ENCODE measurements at regions not wholly inside any gene's neighbourhood (a gene's known extent, or its start where the extent isn't known, plus 50 kb on each side); places are given as distances from the start of the nearest gene placed in this dataset.

GRCh38 chr3:104281713-104282112 is 1085.0 kb upstream of the ALCAM start:
- no peaks in the 10 kb centered on the region for H3K9me3 ChIP-seq (replicated peaks; ENCODE audit: insufficient read depth, low read length)

GRCh38 chr3:104286645-104287044 is 1080.1 kb upstream of the ALCAM start:
- Histone ChIP-seq H3K9me3 (replicated peaks; ENCODE audit: insufficient read depth, low read length) (no peaks in the 10 kb centered on the region), H3K4me3 (ENCODE audit: low read length) (no peak overlapping the region), H3K9ac (ENCODE audit: low read length) (no peak overlapping the region), H3K79me2 (ENCODE audit: low read length) (no peaks in the 10 kb centered on the region), H3K9me2 (replicated peaks; ENCODE audit: insufficient read depth, low read length) (no peaks in the 10 kb centered on the region), H3K27me3 (replicated peaks; ENCODE audit: insufficient read depth, low read length) (no peaks in the 10 kb centered on the region), H3K27ac (ENCODE audit: low read length) (no peak overlapping the region), H4K20me1 (ENCODE audit: insufficient read depth, low read length) (no peaks in the 10 kb centered on the region), H2AFZ (ENCODE audit: low read length) (no peak overlapping the region), H3K4me2 (ENCODE audit: low read depth, low read length) (no peak overlapping the region), H3K36me3 (replicated peaks; ENCODE audit: insufficient read depth, low read length) (no peaks in the 10 kb centered on the region), H3K4me1 (ENCODE audit: low read length) (no peaks in the 10 kb centered on the region), H3F3A (ENCODE audit: insufficient read depth, low read length) (peaks cover 5% of the 10 kb centered on the region; the same call in 1 of the 2 replicates)
- TF ChIP-seq CTCF (IDR thresholded peaks at IDR 0.05; ENCODE audit: low read length), result no peak
- TF ChIP-seq EZH2 (optimal IDR thresholded peaks at IDR 0.05; ENCODE audit: low read depth, low read length), result no peak
- TF ChIP-seq EZH2phosphoT487 (IDR thresholded peaks at IDR 0.05; ENCODE audit: low read length), result no peak
- no peak for DNase-seq

More at GRCh38 chr3:104281713-104282112, 1085.0 kb upstream of the ALCAM start:
- Histone ChIP-seq H3K36me3 (replicated peaks; ENCODE audit: insufficient read depth, low read length) (no peaks in the 10 kb centered on the region), H2AFZ (ENCODE audit: low read length) (no peak overlapping the region), H3K9me2 (replicated peaks; ENCODE audit: insufficient read depth, low read length) (no peaks in the 10 kb centered on the region), H3K27ac (ENCODE audit: low read length) (no peak overlapping the region), H3K79me2 (ENCODE audit: low read length) (no peaks in the 10 kb centered on the region), H3K4me2 (ENCODE audit: low read depth, low read length) (no peak overlapping the region), H3F3A (ENCODE audit: insufficient read depth, low read length) (no peaks in the 10 kb centered on the region), H3K4me1 (ENCODE audit: low read length) (peaks cover 6% of the 10 kb centered on the region), H3K9ac (ENCODE audit: low read length) (no peak overlapping the region), H3K4me3 (ENCODE audit: low read length) (no peak overlapping the region), H3K27me3 (replicated peaks; ENCODE audit: insufficient read depth, low read length) (no peaks in the 10 kb centered on the region), H4K20me1 (ENCODE audit: insufficient read depth, low read length) (no peaks in the 10 kb centered on the region)
- no peak for TF ChIP-seq EZH2 (optimal IDR thresholded peaks at IDR 0.05; ENCODE audit: low read depth, low read length)
- no peak for TF ChIP-seq EZH2phosphoT487 (IDR thresholded peaks at IDR 0.05; ENCODE audit: low read length)
- no peak for TF ChIP-seq CTCF (IDR thresholded peaks at IDR 0.05; ENCODE audit: low read length)
- DNase-seq, result no peak

- Histone ChIP-seq H3F3A (ENCODE audit: insufficient read depth, low read length) (peaks cover 28% of the 10 kb centered on the region), H3K36me3 (replicated peaks; ENCODE audit: insufficient read depth, low read length) (no peaks in the 10 kb centered on the region), H3K9ac (ENCODE audit: low read length) (peak overlapping the region; percentile 34; the same call in 1 of the 2 replicates), H3K9me2 (replicated peaks; ENCODE audit: insufficient read depth, low read length) (no peaks in the 10 kb centered on the region), H3K4me2 (ENCODE audit: low read depth, low read length) (peak overlapping the region; percentile 62), H3K27ac (ENCODE audit: low read length) (peak overlapping the region; percentile 72; the same call in 1 of the 2 replicates), H4K20me1 (ENCODE audit: insufficient read depth, low read length) (no peaks in the 10 kb centered on the region), H3K27me3 (replicated peaks; ENCODE audit: insufficient read depth, low read length) (no peaks in the 10 kb centered on the region), H3K4me1 (ENCODE audit: low read length) (peaks cover 21% of the 10 kb centered on the region), H3K79me2 (ENCODE audit: low read length) (no peaks in the 10 kb centered on the region), H3K4me3 (ENCODE audit: low read length) (peak overlapping the region; percentile 32), H3K9me3 (replicated peaks; ENCODE audit: insufficient read depth, low read length) (no peaks in the 10 kb centered on the region), H2AFZ (ENCODE audit: low read length) (peak overlapping the region; percentile 55)
- TF ChIP-seq CTCF (IDR thresholded peaks at IDR 0.05; ENCODE audit: low read length) (no peak), EZH2phosphoT487 (IDR thresholded peaks at IDR 0.05; ENCODE audit: low read length) (no peak), EZH2 (optimal IDR thresholded peaks at IDR 0.05; ENCODE audit: low read depth, low read length) (no peak)
- peak; percentile 52 for DNase-seq
These were observed 1075.3 kb upstream of the ALCAM start for GRCh38 chr3:104291437-104291851.

Data from MM.1S (cell line).